ENCODE measurements at regions not wholly inside any gene's neighbourhood (a gene's known extent, or its start where the extent isn't known, plus 50 kb on each side); places are given as distances from the start of the nearest gene placed in this dataset.

- TF ChIP-seq ZNF384 (IDR thresholded peaks at IDR 0.05; ENCODE audit: low read depth, low read length) (no peak), ZNF699 (CRISPR knock-in tag; IDR thresholded peaks at IDR 0.05; ENCODE audit: insufficient replicate concordance) (no peak), ZNF121 (CRISPR knock-in tag; conservative IDR thresholded peaks at IDR 0.05) (no peak), KDM1A (IDR thresholded peaks at IDR 0.05) (no peak), RNF2 (IDR thresholded peaks at IDR 0.05) (no peak)
These were observed 235.7 kb upstream of the ADAMTSL1 start for GRCh38 chr9:18238254-18238653.

Data from K562 (cell line).